K562 (cell line): ENCODE measurements at regions not wholly inside any gene's neighbourhood (a gene's known extent, or its start where the extent isn't known, plus 50 kb on each side); places are given as distances from the start of the nearest gene placed in this dataset.
A peak's percentile ranks its signal among the peaks of the same experiment; 100 is the strongest.

ENCODE experiments used
- ATAC-seq: fragments of 200-7000 bp; cut with Tn5 transposase; 3 replicates; pipeline ENCODE4 v1.9.1; 2020; ENCODE audit warnings: moderate library complexity
- BruUV-seq: library from RNA; stranded (reverse); fragments of 400-500 nt; replicated peaks from 2 replicates; lab custom pipeline; 2021; lab: Mats Ljungman, UMichigan
- CTCF ChIA-PET: fragments of 300-600 bp; formaldehyde crosslinking; extraction: SDS; loops from one replicate; lab custom pipeline; 2021; ENCODE audit warnings: low intra/inter-chr PET ratio; lab: Yijun Ruan, JAX
- POLR2A ChIA-PET: fragments of 300-600, 350-650 bp; sonication (Branson Sonifier 250); formaldehyde crosslinking; extraction: SDS; loops from one replicate; lab custom pipeline; 2021; ENCODE audit warnings: antibody characterized with exemption, inconsistent platforms; lab: Yijun Ruan, JAX
- DNase-seq, 4 experiments: peaks; one replicate each; pipeline versions ENCODE4 v3.0.0 to v3.0.0-alpha.2; 2011 to 2018; ENCODE audit warnings: low spot score in 3 of 4, mixed read lengths in 3 of 4; ENCODE audit errors: extremely low read depth in 1 of 4
- FAIRE-seq: peaks from 2 replicates; lab custom pipeline; 2011; peaks lifted over from hg19 to GRCh38; lab: Jason Lieb, UNC
- H2AFZ ChIP-seq: 2 replicates; pipeline ENCODE4 v1.6.0; 2011; ENCODE audit warnings: low read depth, low read length, control low read depth, inconsistent platforms
- H3K27ac ChIP-seq: fragments of 200-600 bp; 3 replicates; pipeline ENCODE4 v1.8.0; 2011; ENCODE audit warnings: low read depth, mild to moderate bottlenecking, control low read depth, inconsistent platforms, low read length, moderate library complexity, mixed read lengths; ENCODE audit errors: extremely low read depth
- H3K27me3 ChIP-seq, 2 experiments: fragments of 300-600 bp in 1 of 2; 2 replicates in 1 of 2; 3 replicates in 1 of 2; pipeline versions ENCODE4 v1.6.0 to v1.8.0; 2011; ENCODE audit warnings: inconsistent platforms in 2 of 2, low read length in 2 of 2, mild to moderate bottlenecking in 1 of 2, mixed read lengths in 1 of 2, moderate library complexity in 1 of 2; ENCODE audit not compliant: control insufficient read depth in 2 of 2, insufficient read depth in 2 of 2
- H3K36me3 ChIP-seq: fragments of 300-600 bp; 3 replicates; pipeline ENCODE4 v1.8.0; 2011; ENCODE audit warnings: mild to moderate bottlenecking, low read length, inconsistent platforms; ENCODE audit not compliant: control insufficient read depth, insufficient read depth
- H3K4me1 ChIP-seq, 2 experiments: fragments of 200-600 bp in 1 of 2; replicated peaks in 1 of 2; 2 replicates in 1 of 2; 3 replicates in 1 of 2; pipeline versions ENCODE4 v1.5.1 to v1.8.0; 2011; ENCODE audit warnings: inconsistent platforms in 2 of 2, low read length in 2 of 2, mild to moderate bottlenecking in 1 of 2, mixed read lengths in 1 of 2, moderate library complexity in 1 of 2; ENCODE audit not compliant: control insufficient read depth in 2 of 2, insufficient read depth in 2 of 2
- H3K4me2 ChIP-seq: 2 replicates; pipeline ENCODE4 v1.6.1; 2011; ENCODE audit warnings: low read length, control low read depth, inconsistent platforms, mixed read lengths; ENCODE audit not compliant: insufficient read depth
- H3K4me3 ChIP-seq: fragments of 200-600 bp; sonication (generic), shearing (Covaris generic); 2 replicates; pipeline ENCODE4 v1.5.1; 2016; ENCODE audit warnings: control low read depth, inconsistent platforms
- H3K79me2 ChIP-seq: fragments of 200-600 bp; 3 replicates; pipeline ENCODE4 v1.8.0; 2011; ENCODE audit warnings: low read length, inconsistent platforms; ENCODE audit not compliant: control insufficient read depth, insufficient read depth
- H3K9ac ChIP-seq, 2 experiments: 2 replicates each; pipeline versions ENCODE4 v1.6.0 to v1.6.1; 2011; ENCODE audit warnings: low read depth in 2 of 2, low read length in 2 of 2, control low read depth in 1 of 2, inconsistent platforms in 1 of 2, mild to moderate bottlenecking in 1 of 2, mixed read lengths in 1 of 2; ENCODE audit not compliant: insufficient read depth in 1 of 2
- H3K9me1 ChIP-seq: one replicate; pipeline ENCODE4 v1.6.0; 2011; ENCODE audit warnings: inconsistent platforms, mild to moderate bottlenecking, low read length, moderate library complexity; ENCODE audit not compliant: control insufficient read depth, insufficient read depth
- H3K9me3 ChIP-seq: replicated peaks from 2 replicates; pipeline ENCODE4 v1.5.1; 2011; ENCODE audit warnings: low read depth, low read length, inconsistent platforms; ENCODE audit not compliant: control insufficient read depth, insufficient read depth
- H4K20me1 ChIP-seq: replicated peaks from 2 replicates; pipeline ENCODE4 v1.6.1; 2011; ENCODE audit warnings: low read length, inconsistent platforms, mixed read lengths; ENCODE audit not compliant: control insufficient read depth, insufficient read depth
- ARNT ChIP-seq, 2 experiments: fragments of 450-650 bp; IDR thresholded peaks; 2 replicates each; pipeline ENCODE4 v1.6.1; 2016; ENCODE audit warnings: mild to moderate bottlenecking in 1 of 2
- BRF1 ChIP-seq: IDR thresholded peaks from 3 replicates; pipeline ENCODE4 v1.6.1; 2011; ENCODE audit warnings: borderline replicate concordance, mild to moderate bottlenecking; ENCODE audit not compliant: insufficient read length; ENCODE audit errors: extremely low read depth
- CBX3 ChIP-seq, 2 experiments: IDR thresholded peaks; 1 replicate in 1 of 2; 2 replicates in 1 of 2; pipeline ENCODE4 v1.6.1; 2012; ENCODE audit warnings: inconsistent platforms in 2 of 2, low read length in 2 of 2, borderline replicate concordance in 1 of 2, control low read depth in 1 of 2
- ELF4 ChIP-seq: fragments of 450-650 bp; formaldehyde crosslinking; IDR thresholded peaks from 2 replicates; pipeline ENCODE4 v1.4.0; 2022; ENCODE audit warnings: missing genetic modification characterization
- HNRNPUL1 ChIP-seq: fragments of 200-400 bp; formaldehyde crosslinking; IDR thresholded peaks from 2 replicates; pipeline ENCODE4 v1.6.1; 2017; ENCODE audit warnings: low read length
- HOXB6 ChIP-seq: fragments of 250-450 bp; sonication (Bioruptor Pico); IDR thresholded peaks from 2 replicates; pipeline ENCODE4 v1.5.1; 2022; ENCODE audit warnings: mild to moderate bottlenecking, borderline replicate concordance
- MAFF ChIP-seq: IDR thresholded peaks from 2 replicates; pipeline ENCODE4 v1.6.1; 2012; ENCODE audit warnings: low read length, improper control_type of control experiment
- MEF2A ChIP-seq: IDR thresholded peaks from 2 replicates; pipeline ENCODE4 v1.6.1; 2011; ENCODE audit warnings: low read depth, mild to moderate bottlenecking, low read length, moderate library complexity; ENCODE audit not compliant: control insufficient read depth
- MYC ChIP-seq, 2 experiments: fragments of 250-450 bp in 1 of 2; sonication (Bioruptor Pico) in 1 of 2; IDR thresholded peaks; 2 replicates each; pipeline versions ENCODE4 v1.5.1 to v1.6.1; 2012 to 2021; ENCODE audit warnings: low read depth in 2 of 2, borderline replicate concordance in 1 of 2, improper control_type of control experiment in 1 of 2, low read length in 1 of 2, mild to moderate bottlenecking in 1 of 2, moderate library complexity in 1 of 2
- RBM25 ChIP-seq: fragments of 200-400 bp; formaldehyde crosslinking; IDR thresholded peaks from 2 replicates; pipeline ENCODE4 v1.6.1; 2018; ENCODE audit warnings: low read length, low read depth, moderate library complexity; ENCODE audit not compliant: severe bottlenecking
- ZNF316 ChIP-seq: fragments of 450-650 bp; IDR thresholded peaks from 2 replicates; pipeline ENCODE4 v1.6.1; 2016
- WGBS: fragments of 100-300 bp; shearing (Covaris generic); methylation state at CpG from one replicate; pipeline ENCODE4 v1.1.6; 2016; ENCODE audit warnings: low coverage, mixed read lengths; ENCODE audit not compliant: insufficient coverage; ENCODE audit errors: missing lambda C conversion rate; 5-methylcytosine and 5-hydroxymethylcytosine counted together
- in situ Hi-C: fragments of 300-500 bp; cut with MboI; formaldehyde crosslinking; loops from 4 replicates; pipeline ENCODE4 v1.15.0; 2018; ENCODE audit warnings: inconsistent platforms, mixed read lengths
- intact Hi-C: fragments of 100-400 bp; cut with micrococcal nuclease; formaldehyde crosslinking; loops from 2 replicates; pipeline ENCODE4 v1.14.2; 2022
- TF ChIP-seq, protein P1 (sequence below): fragments of 200-800 bp; sonication (Bioruptor generic); IDR thresholded peaks from 2 replicates; pipeline ENCODE4 v1.6.1; 2017; ENCODE audit warnings: missing genetic modification characterization, missing compliant biosample characterization
- TF ChIP-seq, protein P2 (sequence below): fragments of 250-450 bp; sonication (Bioruptor Pico); IDR thresholded peaks from 2 replicates; pipeline ENCODE4 v1.5.0; 2020; ENCODE audit warnings: mild to moderate bottlenecking, borderline replicate concordance
- TF ChIP-seq, protein P3 (sequence below): fragments of 250-450 bp; sonication (Bioruptor Pico); IDR thresholded peaks from 2 replicates; pipeline ENCODE4 v1.9.0; 2021; ENCODE audit warnings: mild to moderate bottlenecking

DNA sequence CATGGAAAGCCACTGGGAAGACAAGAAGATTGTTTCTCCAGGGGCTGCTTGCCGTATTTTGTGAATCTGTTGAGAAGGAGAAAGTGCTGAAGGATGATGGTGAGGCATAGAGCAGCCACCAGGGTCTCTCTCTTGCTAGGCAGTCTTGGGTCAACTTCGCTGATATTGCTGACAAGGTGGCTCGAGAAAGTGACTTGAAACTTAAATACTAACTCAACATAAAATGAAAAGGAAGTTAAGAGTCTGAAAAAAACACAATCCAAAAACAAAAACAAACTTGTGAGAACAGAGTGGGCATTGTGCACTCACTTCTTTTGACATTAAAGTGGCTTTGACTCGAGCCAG is 90.1 kb downstream of the CHST2 start:
- Histone ChIP-seq H4K20me1 (no peaks in the 10 kb centered on the region), H3K9me1 (no peaks in the 10 kb centered on the region), H3K9me3 (no peaks in the 10 kb centered on the region), H3K4me3 (no peak overlapping the region), H2AFZ (peak overlapping the region; percentile 58), H3K4me2 (no peak overlapping the region), H3K79me2 (no peaks in the 10 kb centered on the region), H3K27me3 (no peaks in the 10 kb centered on the region), H3K27ac (no peak overlapping the region), H3K4me1 (peaks cover 5 to 27% of the 10 kb centered on the region in 2 experiments; a peak in 3 of 5 replicates), H3K36me3 (no peaks in the 10 kb centered on the region), H3K9ac (peak overlapping the region in 1 of 2 experiments; percentile 21; a peak in 1 of 4 replicates)
- TF ChIP-seq, protein P1, sequence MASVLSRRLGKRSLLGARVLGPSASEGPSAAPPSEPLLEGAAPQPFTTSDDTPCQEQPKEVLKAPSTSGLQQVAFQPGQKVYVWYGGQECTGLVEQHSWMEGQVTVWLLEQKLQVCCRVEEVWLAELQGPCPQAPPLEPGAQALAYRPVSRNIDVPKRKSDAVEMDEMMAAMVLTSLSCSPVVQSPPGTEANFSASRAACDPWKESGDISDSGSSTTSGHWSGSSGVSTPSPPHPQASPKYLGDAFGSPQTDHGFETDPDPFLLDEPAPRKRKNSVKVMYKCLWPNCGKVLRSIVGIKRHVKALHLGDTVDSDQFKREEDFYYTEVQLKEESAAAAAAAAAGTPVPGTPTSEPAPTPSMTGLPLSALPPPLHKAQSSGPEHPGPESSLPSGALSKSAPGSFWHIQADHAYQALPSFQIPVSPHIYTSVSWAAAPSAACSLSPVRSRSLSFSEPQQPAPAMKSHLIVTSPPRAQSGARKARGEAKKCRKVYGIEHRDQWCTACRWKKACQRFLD = no peak
- TF ChIP-seq ZNF316 (peak; percentile 16; the same call in 1 of the 2 replicates), BRF1 (no peak)
- CTCF ChIA-PET = no interaction called here
- no peak for ATAC-seq
- no peak for FAIRE-seq
- POLR2A ChIA-PET = no interaction called here
- no peak for DNase-seq
- 57% methylated on average over 4 of the region's 4 CpGs for WGBS
- in situ Hi-C loops = no loop called here
- no TSS peak for BruUV-seq
- intact Hi-C loops = no loop called here

DNA sequence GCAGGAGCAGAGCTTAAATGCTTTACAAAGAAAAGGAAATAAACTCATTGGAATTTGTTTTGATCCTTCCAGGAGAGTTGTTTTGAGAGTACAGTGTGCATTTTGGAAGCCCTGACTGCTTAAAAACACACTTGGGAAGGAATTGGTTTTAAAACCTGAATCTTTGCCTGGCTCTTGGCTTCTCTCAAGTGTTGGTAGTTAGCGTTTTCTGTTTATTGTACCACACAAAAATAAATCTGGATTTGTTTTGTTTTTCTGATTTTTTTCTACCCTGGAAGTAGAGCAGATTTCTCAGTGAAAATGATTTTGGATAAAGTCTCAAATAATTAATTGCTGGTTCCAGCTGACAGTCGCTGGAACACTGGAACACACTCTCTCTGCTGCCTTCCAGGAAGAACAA is 90.6 kb downstream of the CHST2 start:
- no peaks in the 10 kb centered on the region for H4K20me1 ChIP-seq
- FAIRE-seq (no peak), DNase-seq (no peak), ATAC-seq (no peak)
- no peaks in the 10 kb centered on the region for H3K36me3 ChIP-seq
- no peaks in the 10 kb centered on the region for H3K9me1 ChIP-seq
- H3K27ac ChIP-seq = no peak overlapping the region
- no peak overlapping the region for H3K9ac ChIP-seq
- in situ Hi-C loops (no loop called here), intact Hi-C loops (no loop called here)
- 28% methylated on average over 2 of the region's 2 CpGs for WGBS
- no peaks in the 10 kb centered on the region for H3K9me3 ChIP-seq
- H3K27me3 ChIP-seq = no peaks in the 10 kb centered on the region
- POLR2A ChIA-PET = no interaction called here
- BruUV-seq = no TSS peak
- CTCF ChIA-PET = no interaction called here
- H2AFZ ChIP-seq = peak overlapping the region; percentile 58
- H3K79me2 ChIP-seq = no peaks in the 10 kb centered on the region
- peaks cover 5 to 27% of the 10 kb centered on the region in 2 experiments; a peak in 3 of 5 replicates for H3K4me1 ChIP-seq
- no peak overlapping the region for H3K4me3 ChIP-seq
- no peak overlapping the region for H3K4me2 ChIP-seq
- TF ChIP-seq, protein P2, sequence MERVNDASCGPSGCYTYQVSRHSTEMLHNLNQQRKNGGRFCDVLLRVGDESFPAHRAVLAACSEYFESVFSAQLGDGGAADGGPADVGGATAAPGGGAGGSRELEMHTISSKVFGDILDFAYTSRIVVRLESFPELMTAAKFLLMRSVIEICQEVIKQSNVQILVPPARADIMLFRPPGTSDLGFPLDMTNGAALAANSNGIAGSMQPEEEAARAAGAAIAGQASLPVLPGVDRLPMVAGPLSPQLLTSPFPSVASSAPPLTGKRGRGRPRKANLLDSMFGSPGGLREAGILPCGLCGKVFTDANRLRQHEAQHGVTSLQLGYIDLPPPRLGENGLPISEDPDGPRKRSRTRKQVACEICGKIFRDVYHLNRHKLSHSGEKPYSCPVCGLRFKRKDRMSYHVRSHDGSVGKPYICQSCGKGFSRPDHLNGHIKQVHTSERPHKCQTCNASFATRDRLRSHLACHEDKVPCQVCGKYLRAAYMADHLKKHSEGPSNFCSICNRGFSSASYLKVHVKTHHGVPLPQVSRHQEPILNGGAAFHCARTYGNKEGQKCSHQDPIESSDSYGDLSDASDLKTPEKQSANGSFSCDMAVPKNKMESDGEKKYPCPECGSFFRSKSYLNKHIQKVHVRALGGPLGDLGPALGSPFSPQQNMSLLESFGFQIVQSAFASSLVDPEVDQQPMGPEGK (CRISPR knock-in tag) = no peak
- TF ChIP-seq CBX3 (IDR thresholded peaks at IDR 0.05; ENCODE audit: borderline replicate concordance in 1 of 2, low read length in 2 of 2) (no peak), HOXB6 (no peak), RBM25 (no peak), ELF4 (CRISPR knock-in tag) (no peak), MEF2A (no peak), HNRNPUL1 (no peak), MYC (IDR thresholded peaks at IDR 0.05; ENCODE audit: low read depth, low read length) (no peak), MYC (CRISPR knock-in tag; IDR thresholded peaks at IDR 0.05; ENCODE audit: borderline replicate concordance, low read depth) (no peak), ARNT (IDR thresholded peaks at IDR 0.05) (no peak), MAFF (no peak)
- TF ChIP-seq, protein P3, sequence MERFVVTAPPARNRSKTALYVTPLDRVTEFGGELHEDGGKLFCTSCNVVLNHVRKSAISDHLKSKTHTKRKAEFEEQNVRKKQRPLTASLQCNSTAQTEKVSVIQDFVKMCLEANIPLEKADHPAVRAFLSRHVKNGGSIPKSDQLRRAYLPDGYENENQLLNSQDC (CRISPR knock-in tag) = no peak
